Pancreas (tissue), 10 donors: ENCODE measurements at regions not wholly inside any gene's neighbourhood (a gene's known extent, or its start where the extent isn't known, plus 50 kb on each side); places are given as distances from the start of the nearest gene placed in this dataset.

Source experiments
- ATAC-seq, 4 donors: fragments of 200-7000 bp; cut with Tn5 transposase; one replicate each; pipeline versions ENCODE4 v1.8.0 to v1.9.1; 2020; ENCODE audit warnings: mild to moderate bottlenecking in 4 of 4, moderate library complexity in 4 of 4
- DNase-seq, 6 donors: peaks; one replicate each; pipeline ENCODE4 v3.0.0-alpha.2; 2020
- FAIRE-seq: peaks from 2 replicates; lab custom pipeline; 2012; peaks lifted over from hg19 to GRCh38; lab: Jason Lieb, UNC
- H3K27ac ChIP-seq, 4 donors: fragments of 200-600 bp; sonication (generic); 1 replicate in 3 of 4; 2 replicates in 1 of 4; pipeline versions ENCODE4 v1.5.0 to v1.8.0; 2020
- H3K27me3 ChIP-seq, 4 donors: fragments of 200-600 bp; one replicate each; pipeline ENCODE4 v1.8.0; 2021
- H3K36me3 ChIP-seq, 3 donors: fragments of 200-600 bp; sonication (generic) in 1 of 3; one replicate each; pipeline versions ENCODE4 v1.5.0 to v1.8.0; 2020 to 2021
- H3K4me1 ChIP-seq, 3 donors: fragments of 200-600 bp; one replicate each; pipeline ENCODE4 v1.8.0; 2021
- H3K4me3 ChIP-seq, 4 donors: fragments of 200-600 bp; sonication (generic) in 2 of 4; one replicate each; pipeline versions ENCODE4 v1.5.0 to v1.8.0; 2020 to 2021
- H3K9me3 ChIP-seq, 4 donors: fragments of 200-600 bp; one replicate each; pipeline ENCODE4 v1.8.0; 2021
- WGBS, 2 donors: extraction: QIAGEN DNeasy Blood & Tissue Kit; methylation state at CpG; one replicate each; pipeline ENCODE4 v1.1.7; 2013; 5-methylcytosine and 5-hydroxymethylcytosine counted together
- intact Hi-C, 3 donors: fragments of 100-400 bp; cut with DNase I; formaldehyde crosslinking; loops; one replicate each; pipeline versions ENCODE4 v1.11.1 to v1.14.2; 2022
- TF ChIP-seq, protein P1 (sequence below), 4 donors: fragments of 200-600 bp; sonication (generic) in 3 of 4; IDR thresholded peaks; one replicate each; pipeline versions ENCODE4 v1.5.0 to v1.8.0; 2021; ENCODE audit warnings: antibody characterized with exemption in 4 of 4
- donor health status: healthy with polysubstance abuse.
- donor health status: DM: no; HTN: no; CAD: no; lungs with moderate emphysema.
- donor health status: DM: no; HTN: no; CAD: no.
- donor health status: control.
- donor health status: control.
- donor health status: Bipolar disorder and iron deficiency.
- donor health status: DM: yes; HTN: yes; CAD: no.
- donor health status: DM: no; HTN: no; CAD: no.
- donor health status: DM: no; HTN: no; CAD: no.
- donor health status: DM: yes; HTN: yes; CAD: no.

DNA sequence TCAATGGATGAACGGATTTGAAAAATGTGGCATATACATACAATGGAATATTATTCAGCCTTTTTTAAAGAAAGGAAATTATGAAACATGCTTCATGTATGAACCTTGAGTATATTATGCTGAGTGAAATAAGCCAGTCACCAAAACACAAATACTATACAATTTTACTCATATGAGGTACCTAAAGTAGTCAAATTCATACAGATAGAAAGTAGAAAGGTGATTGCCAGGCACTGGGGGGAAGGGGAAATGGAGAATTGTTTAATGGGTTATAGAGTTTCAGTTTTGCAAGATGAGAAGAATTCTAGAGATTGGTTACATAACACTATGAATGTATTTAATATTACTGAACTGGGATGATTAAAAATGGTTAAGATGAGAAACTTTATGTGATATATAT is 171.4 kb downstream of the TMTC3 start:
- no peak for DNase-seq
- no peak for ATAC-seq
- Histone ChIP-seq H3K27ac (no peak overlapping the region), H3K9me3 (no peaks in the 10 kb centered on the region), H3K4me3 (no peak overlapping the region), H3K36me3 (no peaks in the 10 kb centered on the region), H3K27me3 (no peaks in the 10 kb centered on the region), H3K4me1 (peaks cover 0 to 12% (median 0%) of the 10 kb centered on the region in 3 donors)
- intact Hi-C loops, result no loop called here
- no peak for FAIRE-seq
- TF ChIP-seq, protein P1, sequence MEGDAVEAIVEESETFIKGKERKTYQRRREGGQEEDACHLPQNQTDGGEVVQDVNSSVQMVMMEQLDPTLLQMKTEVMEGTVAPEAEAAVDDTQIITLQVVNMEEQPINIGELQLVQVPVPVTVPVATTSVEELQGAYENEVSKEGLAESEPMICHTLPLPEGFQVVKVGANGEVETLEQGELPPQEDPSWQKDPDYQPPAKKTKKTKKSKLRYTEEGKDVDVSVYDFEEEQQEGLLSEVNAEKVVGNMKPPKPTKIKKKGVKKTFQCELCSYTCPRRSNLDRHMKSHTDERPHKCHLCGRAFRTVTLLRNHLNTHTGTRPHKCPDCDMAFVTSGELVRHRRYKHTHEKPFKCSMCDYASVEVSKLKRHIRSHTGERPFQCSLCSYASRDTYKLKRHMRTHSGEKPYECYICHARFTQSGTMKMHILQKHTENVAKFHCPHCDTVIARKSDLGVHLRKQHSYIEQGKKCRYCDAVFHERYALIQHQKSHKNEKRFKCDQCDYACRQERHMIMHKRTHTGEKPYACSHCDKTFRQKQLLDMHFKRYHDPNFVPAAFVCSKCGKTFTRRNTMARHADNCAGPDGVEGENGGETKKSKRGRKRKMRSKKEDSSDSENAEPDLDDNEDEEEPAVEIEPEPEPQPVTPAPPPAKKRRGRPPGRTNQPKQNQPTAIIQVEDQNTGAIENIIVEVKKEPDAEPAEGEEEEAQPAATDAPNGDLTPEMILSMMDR (IDR thresholded peaks at IDR 0.05), result no peak
- whole genome bisulfite sequencing, 2 donors, result 68 to 73% methylated on average over 1 of the region's 1 CpG

DNA sequence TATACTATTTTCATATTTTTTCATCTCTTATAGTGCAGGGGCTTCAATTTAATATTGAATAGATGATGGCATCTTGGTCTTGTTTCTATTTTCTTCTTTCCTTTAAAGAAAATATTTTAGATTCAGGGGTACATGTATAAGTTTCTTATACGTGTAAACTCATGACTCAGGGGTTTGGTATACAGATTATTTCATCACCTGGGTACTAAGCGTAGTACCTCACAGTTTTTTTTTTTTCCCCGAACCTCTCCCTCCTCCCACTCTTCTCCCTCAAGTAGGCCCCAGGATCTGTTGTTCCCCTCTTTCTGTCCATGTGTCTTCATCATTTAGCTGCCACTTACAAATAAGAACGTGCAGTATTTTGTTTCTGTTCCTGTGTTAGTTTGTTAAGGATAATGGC is 172.6 kb downstream of the TMTC3 start:
- intact Hi-C loops, result no loop called here
- no peak for FAIRE-seq
- TF ChIP-seq, protein P1 (IDR thresholded peaks at IDR 0.05), result no peak

DNA sequence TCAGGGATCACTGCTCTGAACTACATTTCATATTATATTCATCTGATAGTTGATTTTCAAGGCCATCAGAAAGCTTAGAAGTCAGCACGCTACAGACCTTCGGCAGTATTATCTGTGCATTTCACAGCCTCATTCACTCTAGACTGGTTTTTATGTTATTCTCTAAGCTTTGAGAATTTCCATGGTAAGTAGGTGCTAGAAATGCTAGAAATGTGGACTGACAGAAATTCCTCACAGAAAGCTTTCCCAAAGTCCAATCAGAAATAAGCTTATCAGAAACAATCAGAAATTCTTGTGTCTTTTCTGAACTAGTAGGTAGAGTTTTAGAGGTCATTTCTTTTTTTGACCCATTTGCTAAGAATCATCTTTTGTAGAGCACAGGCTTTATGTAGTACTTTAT is 176.6 kb downstream of the TMTC3 start:
- TF ChIP-seq, protein P1 (IDR thresholded peaks at IDR 0.05), result no peak
- DNase-seq (no peak), ATAC-seq (no peak), FAIRE-seq (no peak)
- H3K27ac ChIP-seq, result no peak overlapping the region
- H3K9me3 ChIP-seq, result no peaks in the 10 kb centered on the region
- no peaks in the 10 kb centered on the region for H3K4me1 ChIP-seq
- no peak overlapping the region for H3K4me3 ChIP-seq
- 93 to 94% methylated on average over 2 of the region's 2 CpGs for WGBS, 2 donors
- no peaks in the 10 kb centered on the region for H3K27me3 ChIP-seq
- no peaks in the 10 kb centered on the region for H3K36me3 ChIP-seq
- intact Hi-C loops, result no loop called here

More for the DNA sequence above, 172.6 kb downstream of the TMTC3 start:
- WGBS, 2 donors, result 89 to 95% methylated on average over 4 of the region's 4 CpGs
- H3K36me3 ChIP-seq, result no peaks in the 10 kb centered on the region
- H3K27me3 ChIP-seq, result no peaks in the 10 kb centered on the region
- no peaks in the 10 kb centered on the region for H3K9me3 ChIP-seq
- ATAC-seq (no peak), DNase-seq (no peak)
- H3K4me1 ChIP-seq, result peaks cover 0 to 4% (median 0%) of the 10 kb centered on the region in 3 donors
- no peak overlapping the region for H3K27ac ChIP-seq
- H3K4me3 ChIP-seq, result no peak overlapping the region

DNA sequence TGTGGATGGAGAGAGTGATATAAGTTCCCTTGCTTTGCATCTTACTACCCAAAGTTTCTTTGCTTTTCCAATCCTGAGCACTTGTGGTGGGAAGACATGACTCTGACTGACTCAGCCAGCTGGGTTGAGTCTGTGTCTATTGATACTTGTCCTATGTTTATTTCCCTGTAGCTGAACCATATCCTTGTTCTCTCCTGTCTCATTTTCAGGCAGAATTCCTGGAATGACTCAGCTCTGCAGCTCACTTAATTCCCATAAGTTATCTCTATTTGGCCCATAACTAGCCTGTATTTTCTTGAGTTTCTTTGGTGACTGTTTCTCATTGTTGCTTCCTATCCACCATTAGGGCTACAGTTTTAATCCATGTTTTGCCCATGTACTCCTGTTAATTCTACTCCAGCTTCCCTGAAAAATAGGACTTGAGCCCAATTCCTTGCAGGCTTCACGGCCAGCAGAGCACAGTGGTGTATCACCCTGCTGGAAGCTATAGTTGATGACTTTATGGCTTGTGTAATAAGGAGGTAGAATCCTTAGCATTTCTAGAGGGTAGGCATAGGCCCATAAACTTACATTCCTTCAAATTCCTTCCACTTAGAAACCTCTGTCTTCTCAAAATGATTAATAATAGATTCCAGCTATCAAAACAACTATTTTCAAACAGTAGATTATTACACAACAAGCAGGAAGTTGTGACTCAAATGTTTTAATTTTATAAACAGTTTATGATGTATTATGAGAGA is 183.1 kb downstream of the TMTC3 start:
- DNase-seq, result no peak
- H3K4me3 ChIP-seq, result no peak overlapping the region
- H3K9me3 ChIP-seq, result no peaks in the 10 kb centered on the region
- peaks cover 0 to 11% (median 0%) of the 10 kb centered on the region in 3 donors for H3K4me1 ChIP-seq
- 66 to 68% methylated on average over 1 of the region's 1 CpG for WGBS, 2 donors
- H3K27me3 ChIP-seq, result no peaks in the 10 kb centered on the region
- intact Hi-C loops, result no loop called here
- FAIRE-seq, result peak; percentile 56
- H3K27ac ChIP-seq, result peak overlapping the region in 2 of 4 donors; percentile 50 to 58
- TF ChIP-seq, protein P1 (IDR thresholded peaks at IDR 0.05), result no peak
- ATAC-seq, result peak; percentile 43 to 89 (median 64)
- H3K36me3 ChIP-seq, result no peaks in the 10 kb centered on the region

DNA sequence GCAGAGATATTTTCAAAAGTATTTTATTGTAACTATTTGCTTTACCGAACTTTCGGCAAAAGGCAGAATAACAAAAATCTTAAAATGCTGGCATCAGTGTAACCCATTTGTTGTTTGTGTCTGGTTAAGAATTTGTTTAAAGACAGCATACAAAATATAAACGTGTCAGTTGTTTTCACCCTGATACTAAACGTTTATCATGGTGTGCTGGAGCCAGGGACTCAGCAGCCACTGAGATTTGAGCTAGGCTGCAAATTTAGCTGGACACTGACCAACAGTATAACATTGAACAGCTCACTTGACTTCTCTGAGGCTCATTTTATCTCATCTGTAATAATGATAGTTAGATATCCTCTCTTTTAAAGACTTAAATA is 183.7 kb downstream of the TMTC3 start:
- ATAC-seq (peak in 2 of 4 donors; percentile 24 to 43), DNase-seq (no peak), FAIRE-seq (no peak)
- H3K36me3 ChIP-seq, result no peaks in the 10 kb centered on the region
- peaks cover 0 to 11% (median 0%) of the 10 kb centered on the region in 3 donors for H3K4me1 ChIP-seq
- no peak overlapping the region for H3K4me3 ChIP-seq
- 44 to 48% methylated on average over 4 of the region's 4 CpGs for WGBS, 2 donors
- no peaks in the 10 kb centered on the region for H3K27me3 ChIP-seq
- intact Hi-C loops, result no loop called here
- peak overlapping the region in 2 of 4 donors; percentile 50 to 58 for H3K27ac ChIP-seq
- TF ChIP-seq, protein P1 (IDR thresholded peaks at IDR 0.05), result no peak
- H3K9me3 ChIP-seq, result no peaks in the 10 kb centered on the region
